Breast epithelium (tissue), 4 donors: ENCODE measurements at regions not wholly inside any gene's neighbourhood (a gene's known extent, or its start where the extent isn't known, plus 50 kb on each side); places are given as distances from the start of the nearest gene placed in this dataset.
A peak's percentile ranks its signal among the peaks of the same experiment; 100 is the strongest.
"Not testable (repeated sequence)": the region's sequence is repeated elsewhere in the genome, so short reads cannot be mapped to it uniquely, and the experiment has no call there.

ENCODE experiments used
- DNase-seq, 2 donors: peaks; one replicate each; pipeline ENCODE4 v3.0.0-alpha.2; 2019; ENCODE audit warnings: low spot score in 2 of 2
- H3K27ac ChIP-seq, 2 donors: fragments of 200-600 bp; sonication (generic) in 1 of 2; one replicate each; pipeline ENCODE4 v1.5.1; 2016 to 2019; ENCODE audit warnings: mild to moderate bottlenecking in 1 of 2
- H3K27me3 ChIP-seq, 2 donors: fragments of 200-600 bp; sonication (generic) in 1 of 2; one replicate each; pipeline versions ENCODE4 v1.5.1 to v1.6.0; 2017 to 2019; ENCODE audit warnings: control low read depth in 1 of 2, mild to moderate bottlenecking in 1 of 2
- H3K36me3 ChIP-seq: fragments of 200-600 bp; one replicate; pipeline ENCODE4 v1.5.1; 2019
- H3K4me1 ChIP-seq, 2 donors: fragments of 200-600 bp; sonication (generic); one replicate each; pipeline ENCODE4 v1.5.1; 2016 to 2019; ENCODE audit warnings: control low read depth in 1 of 2
- H3K4me3 ChIP-seq, 3 donors: fragments of 200-600 bp; sonication (generic); 1 replicate in 2 of 3; 2 replicates in 1 of 3; pipeline ENCODE4 v1.5.1; 2016 to 2019; ENCODE audit warnings: mild to moderate bottlenecking in 3 of 3, moderate library complexity in 2 of 3
- H3K9me3 ChIP-seq, 2 donors: fragments of 200-600 bp; sonication (generic) in 1 of 2; one replicate each; pipeline ENCODE4 v1.5.1; 2016 to 2019; ENCODE audit warnings: control low read depth in 1 of 2
- POLR2A ChIP-seq: fragments of 450-650 bp; IDR thresholded peaks from one replicate; pipeline ENCODE4 v1.6.1; 2016; ENCODE audit warnings: antibody characterized with exemption, mild to moderate bottlenecking, moderate library complexity
- POLR2AphosphoS5 ChIP-seq, 3 donors: sonication (generic); formaldehyde crosslinking; IDR thresholded peaks; one replicate each; pipeline ENCODE4 v1.6.1; 2017; ENCODE audit warnings: antibody characterized with exemption in 3 of 3
- intact Hi-C: fragments of 100-400 bp; cut with DNase I; formaldehyde crosslinking; loops from one replicate; pipeline ENCODE4 v1.15.1; 2023; ENCODE audit warnings: low total_unique reads
- TF ChIP-seq, protein P1 (sequence below), 3 donors: fragments of 450-650 bp; IDR thresholded peaks; one replicate each; pipeline ENCODE4 v1.5.1; 2016 to 2017; ENCODE audit warnings: antibody characterized with exemption in 3 of 3, mild to moderate bottlenecking in 3 of 3, moderate library complexity in 3 of 3

DNA sequence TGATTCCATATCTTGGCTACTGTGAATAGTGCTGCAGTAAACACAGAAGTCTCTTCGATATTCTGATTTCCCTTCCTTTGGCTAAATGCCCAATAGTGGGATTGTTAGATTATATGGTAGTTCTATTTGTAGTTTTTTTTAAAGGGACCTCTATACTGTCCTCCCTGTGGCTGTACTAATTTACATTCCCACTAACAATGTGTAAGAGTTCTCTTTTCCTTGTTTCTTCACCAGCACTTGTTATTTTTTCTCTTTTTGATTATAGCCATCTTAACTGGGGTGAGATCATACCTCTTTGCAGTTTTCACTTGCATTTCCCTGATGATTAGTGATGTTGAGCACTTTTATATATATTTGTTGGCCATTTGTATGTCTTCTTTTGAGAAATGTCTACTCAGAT, 102.0 kb downstream of the CARTPT start:
- DNase-seq, result no peak
- TF ChIP-seq, protein P1, sequence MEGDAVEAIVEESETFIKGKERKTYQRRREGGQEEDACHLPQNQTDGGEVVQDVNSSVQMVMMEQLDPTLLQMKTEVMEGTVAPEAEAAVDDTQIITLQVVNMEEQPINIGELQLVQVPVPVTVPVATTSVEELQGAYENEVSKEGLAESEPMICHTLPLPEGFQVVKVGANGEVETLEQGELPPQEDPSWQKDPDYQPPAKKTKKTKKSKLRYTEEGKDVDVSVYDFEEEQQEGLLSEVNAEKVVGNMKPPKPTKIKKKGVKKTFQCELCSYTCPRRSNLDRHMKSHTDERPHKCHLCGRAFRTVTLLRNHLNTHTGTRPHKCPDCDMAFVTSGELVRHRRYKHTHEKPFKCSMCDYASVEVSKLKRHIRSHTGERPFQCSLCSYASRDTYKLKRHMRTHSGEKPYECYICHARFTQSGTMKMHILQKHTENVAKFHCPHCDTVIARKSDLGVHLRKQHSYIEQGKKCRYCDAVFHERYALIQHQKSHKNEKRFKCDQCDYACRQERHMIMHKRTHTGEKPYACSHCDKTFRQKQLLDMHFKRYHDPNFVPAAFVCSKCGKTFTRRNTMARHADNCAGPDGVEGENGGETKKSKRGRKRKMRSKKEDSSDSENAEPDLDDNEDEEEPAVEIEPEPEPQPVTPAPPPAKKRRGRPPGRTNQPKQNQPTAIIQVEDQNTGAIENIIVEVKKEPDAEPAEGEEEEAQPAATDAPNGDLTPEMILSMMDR (IDR thresholded peaks at IDR 0.05), result no peak
- TF ChIP-seq POLR2A (no peak), POLR2AphosphoS5 (IDR thresholded peaks at IDR 0.05) (no peak)
- intact Hi-C loops, result loop anchor here (5.0 kb wide), 1 partner anchor 1616 kb away; no protein-coding TSS in a partner anchor
- Histone ChIP-seq H3K36me3 (no peaks in the 10 kb centered on the region), H3K4me1 (no peaks in the 10 kb centered on the region), H3K9me3 (peaks cover 8 to 21% of the 10 kb centered on the region in 2 donors), H3K27ac (no peak overlapping the region), H3K27me3 (no peaks in the 10 kb centered on the region), H3K4me3 (no peak overlapping the region)

DNA sequence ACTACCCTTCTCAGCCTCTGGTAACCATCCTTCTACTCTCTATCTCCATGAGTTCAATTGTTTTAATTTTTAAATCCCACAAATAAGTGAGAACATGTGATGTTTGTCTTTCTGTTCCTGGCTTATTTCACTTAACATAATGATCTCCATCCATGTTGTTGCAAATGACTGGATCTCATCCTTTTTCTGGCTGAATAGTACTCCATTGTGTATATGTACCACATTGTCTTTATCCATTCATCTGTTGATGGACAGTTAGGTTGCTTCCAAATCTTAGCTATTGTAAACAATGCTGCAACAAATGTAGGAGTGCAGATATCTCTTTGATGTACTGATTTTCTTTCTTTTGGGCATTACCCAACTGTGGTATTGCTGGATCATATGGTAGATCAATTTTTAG, 103.0 kb downstream of the CARTPT start:
- intact Hi-C loops, result loop anchor here (5.0 kb wide), 1 partner anchor 1615 kb away; no protein-coding TSS in a partner anchor
- not testable (repeated sequence) for H3K27ac ChIP-seq, H3K4me1 ChIP-seq, DNase-seq, H3K27me3 ChIP-seq, H3K36me3 ChIP-seq, H3K4me3 ChIP-seq
- peaks cover 8 to 27% of the 10 kb centered on the region in 2 donors for H3K9me3 ChIP-seq

DNA sequence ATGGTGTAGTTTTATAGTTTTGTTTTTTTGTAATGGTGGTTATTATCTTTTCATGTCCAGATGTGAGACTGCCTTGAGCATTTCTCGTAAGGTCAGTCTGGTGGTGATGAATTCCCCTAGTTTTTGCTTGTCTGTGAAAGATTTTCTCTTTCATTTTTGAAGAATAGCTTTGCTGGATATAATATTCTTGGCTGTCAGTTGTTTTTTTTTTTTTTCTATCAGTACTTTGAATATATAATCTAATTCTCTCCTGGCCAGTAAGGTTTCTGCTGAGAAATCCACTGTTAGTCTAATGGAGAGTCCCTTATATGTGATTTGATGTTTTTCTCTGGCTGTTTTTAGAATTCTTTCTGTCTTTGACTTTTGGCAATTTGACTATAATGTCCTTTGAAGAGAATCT, 106.9 kb downstream of the CARTPT start:
- DNase-seq, result no peak
- Histone ChIP-seq H3K27me3 (no peaks in the 10 kb centered on the region), H3K27ac (no peak overlapping the region), H3K4me1 (peaks cover 0 to 4% of the 10 kb centered on the region in 2 donors), H3K36me3 (no peaks in the 10 kb centered on the region), H3K9me3 (peaks cover 3 to 24% of the 10 kb centered on the region in 2 donors), H3K4me3 (no peak overlapping the region)
- intact Hi-C loops, result no loop called here
- no peak for TF ChIP-seq POLR2A

DNA sequence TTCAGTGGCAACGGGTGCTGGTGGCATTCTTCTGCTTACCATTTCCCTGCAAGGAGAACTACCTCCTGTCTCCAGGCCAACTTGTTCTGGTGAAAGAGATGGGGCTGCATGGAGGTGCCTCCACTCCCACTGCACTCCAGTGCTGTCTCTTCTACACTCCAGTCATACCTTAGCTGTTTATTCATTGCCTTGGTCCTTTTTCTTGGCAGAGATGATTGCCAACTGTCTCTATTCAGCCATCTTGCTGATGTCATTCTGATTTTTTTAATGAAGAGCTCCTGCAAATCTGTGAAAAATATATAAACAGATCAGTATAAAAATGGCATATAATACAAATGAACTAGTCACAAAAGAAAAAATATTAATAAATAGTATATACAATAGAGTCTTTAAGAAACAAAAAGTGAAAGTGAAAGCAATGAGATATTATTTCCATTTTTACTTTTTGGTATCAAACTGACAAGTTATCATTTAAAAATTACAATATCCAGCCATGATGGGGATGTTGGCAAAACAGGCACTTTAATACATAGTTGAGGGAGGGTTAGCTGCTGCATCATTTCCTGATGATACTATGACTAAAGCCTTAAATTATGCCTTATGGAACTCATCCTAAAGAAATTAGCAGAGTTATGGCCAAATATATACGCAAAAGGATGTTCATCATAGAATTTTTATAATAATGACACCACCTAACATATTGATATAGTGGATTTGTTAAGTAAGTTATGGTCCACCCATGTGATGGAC, 109.4 kb downstream of the CARTPT start:
- H3K4me3 ChIP-seq, result no peak overlapping the region
- no peak overlapping the region for H3K27ac ChIP-seq
- intact Hi-C loops, result no loop called here
- peaks cover 0 to 13% of the 10 kb centered on the region in 2 donors for H3K9me3 ChIP-seq
- H3K4me1 ChIP-seq, result peaks cover 0 to 4% of the 10 kb centered on the region in 2 donors
- no peaks in the 10 kb centered on the region for H3K27me3 ChIP-seq
- no peaks in the 10 kb centered on the region for H3K36me3 ChIP-seq
- TF ChIP-seq, protein P1 (IDR thresholded peaks at IDR 0.05), result no peak
- TF ChIP-seq POLR2A (no peak), POLR2AphosphoS5 (IDR thresholded peaks at IDR 0.05) (no peak)
- no peak for DNase-seq

DNA sequence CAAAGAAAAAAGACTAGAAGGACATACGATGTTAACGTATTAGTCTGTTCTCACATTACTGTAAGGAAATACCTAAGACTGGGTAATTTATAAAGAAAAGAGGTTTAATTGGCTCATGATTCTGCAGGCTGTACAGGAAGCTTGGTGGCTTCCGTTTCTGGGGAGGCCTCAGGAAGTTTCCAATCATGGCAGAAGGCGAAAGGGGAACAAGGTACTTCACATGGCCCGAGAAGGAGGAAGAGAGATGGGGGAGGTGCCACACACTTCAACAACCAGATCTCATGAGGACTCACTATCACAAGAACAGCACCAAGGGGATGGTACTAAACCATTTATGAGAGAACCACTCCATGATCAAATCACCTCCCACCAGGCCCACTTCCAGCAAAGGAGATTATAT, 110.1 kb downstream of the CARTPT start:
- Histone ChIP-seq H3K9me3 (peaks cover 0 to 13% of the 10 kb centered on the region in 2 donors), H3K36me3 (no peaks in the 10 kb centered on the region), H3K4me1 (peaks cover 0 to 4% of the 10 kb centered on the region in 2 donors), H3K27ac (no peak overlapping the region), H3K4me3 (no peak overlapping the region), H3K27me3 (no peaks in the 10 kb centered on the region)
- intact Hi-C loops, result no loop called here
- DNase-seq, result no peak
- TF ChIP-seq, protein P1 (IDR thresholded peaks at IDR 0.05), result no peak
- no peak for TF ChIP-seq POLR2A
- TF ChIP-seq POLR2AphosphoS5 (IDR thresholded peaks at IDR 0.05), result no peak

DNA sequence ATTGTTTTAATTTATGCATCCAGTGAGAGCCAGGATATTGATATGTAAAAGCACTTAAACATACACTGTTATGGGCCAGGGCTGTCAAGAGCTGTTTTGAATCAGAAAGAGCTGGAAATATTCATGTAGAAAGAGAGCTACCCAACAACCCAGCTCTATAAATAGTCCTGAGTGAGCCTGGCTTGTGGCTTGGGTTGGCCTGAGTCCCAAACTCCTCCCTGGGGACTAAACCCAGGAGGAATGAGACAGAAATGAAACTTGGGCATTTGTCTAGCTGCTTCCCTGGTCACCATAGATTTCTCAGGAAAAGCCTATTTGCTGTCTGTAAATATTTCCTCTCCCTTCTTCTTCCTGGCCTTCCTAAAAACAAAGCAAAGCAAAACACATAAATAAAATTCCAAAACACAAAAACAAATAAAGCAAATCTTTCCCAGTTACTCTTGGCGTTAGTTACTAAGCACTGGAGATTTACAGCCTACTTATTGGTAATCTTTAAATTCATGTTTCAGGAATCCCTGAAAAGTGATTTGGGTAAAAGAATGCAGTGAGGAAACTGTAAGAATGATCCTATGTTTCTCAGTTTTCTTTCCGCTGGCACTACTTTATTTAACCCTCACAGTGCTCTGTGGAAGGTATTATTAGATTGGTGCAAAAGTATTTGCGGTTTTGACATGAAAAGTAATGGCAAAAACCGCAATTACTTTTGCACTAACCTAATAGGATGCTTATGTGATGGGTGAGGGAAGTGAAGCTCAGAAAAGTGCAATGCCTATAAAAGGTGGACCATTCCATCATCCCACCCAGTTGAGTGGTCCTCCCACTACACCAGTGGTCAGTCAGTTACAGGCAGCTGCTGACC, 111.8 kb downstream of the CARTPT start:
- no peak overlapping the region for H3K4me3 ChIP-seq
- TF ChIP-seq POLR2AphosphoS5 (IDR thresholded peaks at IDR 0.05) (no peak), POLR2A (no peak)
- TF ChIP-seq, protein P1 (IDR thresholded peaks at IDR 0.05), result no peak

More for the DNA sequence above, 111.8 kb downstream of the CARTPT start:
- Histone ChIP-seq H3K36me3 (no peaks in the 10 kb centered on the region), H3K27me3 (no peaks in the 10 kb centered on the region), H3K4me1 (peaks cover 0 to 4% of the 10 kb centered on the region in 2 donors), H3K27ac (peak overlapping the region; percentile 20 to 68), H3K9me3 (peaks cover 0 to 6% of the 10 kb centered on the region in 2 donors)
- intact Hi-C loops, result no loop called here
- DNase-seq, result peak in 1 of 2 donors; percentile 62
